ENCODE measurements at regions not wholly inside any gene's neighbourhood (a gene's known extent, or its start where the extent isn't known, plus 50 kb on each side); places are given as distances from the start of the nearest gene placed in this dataset.
A peak's percentile ranks its signal among the peaks of the same experiment; 100 is the strongest.
"Not testable (repeated sequence)": the region's sequence is repeated elsewhere in the genome, so short reads cannot be mapped to it uniquely, and the experiment has no call there.

DNA sequence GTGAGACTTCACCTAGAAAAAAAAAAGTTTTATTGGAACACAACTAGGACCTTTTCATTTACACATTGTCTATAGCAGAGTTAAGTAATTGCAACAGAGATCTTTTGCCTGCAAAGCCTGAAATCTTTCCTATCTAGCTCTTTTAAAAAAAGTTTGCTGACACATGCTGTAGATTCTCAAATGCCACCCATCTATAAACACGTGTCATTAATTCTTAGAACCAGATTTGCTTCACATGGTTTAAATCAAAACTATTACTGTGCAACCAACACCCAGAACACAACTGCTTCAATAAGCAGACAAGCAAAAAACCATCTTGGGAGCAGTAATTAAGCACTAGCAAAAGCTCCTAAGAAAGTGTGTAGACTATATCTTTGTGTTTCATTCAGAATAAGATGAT, 55.0 kb downstream of the OXSM start:
- DNase-seq, result no peak

DNA sequence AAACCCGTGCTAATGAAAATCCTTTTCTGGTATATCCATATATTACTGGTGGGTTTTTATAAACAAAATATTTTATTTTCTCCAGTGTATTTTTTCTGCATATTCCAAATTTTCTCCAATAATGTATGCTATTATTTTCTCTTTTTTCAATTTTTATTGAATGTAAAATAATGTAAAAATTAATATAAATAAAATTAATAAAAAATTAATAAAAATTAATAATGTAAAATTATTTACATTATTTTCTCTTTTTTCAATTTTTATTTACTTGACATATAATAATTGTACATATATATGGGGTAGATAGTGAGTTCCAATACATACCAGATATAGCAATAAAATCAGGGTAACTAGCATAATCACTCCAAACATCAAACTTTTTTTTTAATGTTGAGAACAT, 56.4 kb downstream of the OXSM start:
- no peak for DNase-seq

GRCh38 chr3:25849091-25849490, 59.2 kb downstream of the OXSM start:
- no peak for DNase-seq

- DNase-seq, result no peak
These were observed 59.9 kb downstream of the OXSM start for GRCh38 chr3:25849641-25850385.

DNA sequence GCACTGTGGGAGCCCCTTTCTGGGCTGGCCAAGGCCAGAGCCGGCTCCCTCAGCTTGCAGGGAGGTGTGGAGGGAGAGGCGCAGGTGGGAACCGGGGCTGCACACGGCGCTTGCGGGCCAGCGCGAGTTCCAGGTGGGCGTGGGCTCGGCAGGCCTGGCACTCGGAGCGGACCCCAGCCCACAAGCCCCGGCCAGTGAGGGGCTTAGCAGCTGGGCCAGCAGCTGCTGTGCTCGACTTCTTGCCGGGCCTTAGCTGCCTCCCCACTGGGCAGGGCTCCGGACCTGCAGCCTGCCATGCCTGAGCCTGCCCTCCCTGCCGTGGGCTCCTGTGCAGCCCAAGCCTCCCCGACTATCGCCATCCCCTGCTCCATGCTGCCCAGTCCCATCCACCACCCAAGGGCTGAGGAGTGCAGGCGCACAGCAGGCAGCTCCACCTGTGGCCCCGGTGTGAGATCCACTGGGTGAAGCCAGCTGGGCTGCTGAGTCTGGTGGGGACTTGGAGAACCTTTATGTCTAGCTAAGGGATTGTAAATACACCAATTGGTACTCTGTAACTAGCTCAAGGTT, 61.9 kb downstream of the OXSM start:
- DNase-seq, result not testable (repeated sequence)

GRCh38 chr3:25854214-25854613, 64.3 kb downstream of the OXSM start:
- no peak for DNase-seq

DNA sequence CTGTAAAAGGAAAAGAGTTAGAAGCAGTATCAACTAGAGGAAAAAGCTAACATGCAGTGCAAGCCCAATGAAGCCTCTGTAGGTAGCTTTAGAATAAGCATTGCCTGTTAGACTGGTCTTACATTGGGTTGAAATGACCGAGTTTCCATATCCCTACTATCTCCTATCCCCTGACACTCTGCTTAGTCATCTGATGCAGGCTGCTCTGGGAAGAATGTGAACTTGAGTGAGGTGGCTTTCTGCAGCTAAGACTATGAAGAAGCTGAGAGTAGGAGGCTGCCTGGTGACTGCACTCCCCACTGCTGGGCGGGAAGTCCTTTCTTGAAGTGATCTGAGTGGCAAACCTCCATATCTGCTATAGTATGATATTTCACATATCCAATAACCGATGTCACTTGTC, 64.7 kb downstream of the OXSM start:
- DNase-seq, result no peak

- DNase-seq, result no peak
These were observed 65.4 kb downstream of the OXSM start for GRCh38 chr3:25855266-25855784.

- DNase-seq, result peak; percentile 25
These were observed 67.1 kb downstream of the OXSM start for GRCh38 chr3:25856902-25857518.

- DNase-seq, result no peak
These were observed 71.7 kb downstream of the OXSM start for GRCh38 chr3:25861566-25861965.

GRCh38 chr3:25863011-25863415, 73.1 kb downstream of the OXSM start:
- DNase-seq, result no peak

DNA sequence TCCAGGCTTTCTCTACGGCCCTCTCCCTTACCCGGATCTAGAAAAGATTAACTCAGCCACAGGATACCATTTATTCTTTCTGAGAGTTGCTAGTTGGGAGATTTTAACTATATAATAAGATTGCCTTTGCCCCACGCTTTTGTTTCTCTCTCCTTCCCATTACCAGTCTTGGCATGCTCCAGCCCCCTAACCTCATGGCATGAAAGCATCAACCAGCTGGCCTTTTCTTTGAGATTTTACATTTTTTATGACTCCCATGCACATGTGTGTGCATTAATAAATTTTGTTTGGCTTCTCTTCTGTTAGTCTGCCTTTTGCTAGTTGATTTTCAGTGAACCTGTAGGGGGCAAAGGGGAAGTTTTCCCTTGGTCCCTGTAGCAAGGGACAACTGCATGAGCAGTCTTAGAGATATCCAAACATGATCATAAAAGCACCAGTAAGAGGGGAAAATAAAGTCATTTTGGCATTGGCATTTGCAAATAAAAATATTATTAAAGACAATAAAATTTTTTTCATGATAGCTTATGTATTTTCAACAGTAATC, 73.6 kb downstream of the OXSM start:
- no peak for DNase-seq

DNA sequence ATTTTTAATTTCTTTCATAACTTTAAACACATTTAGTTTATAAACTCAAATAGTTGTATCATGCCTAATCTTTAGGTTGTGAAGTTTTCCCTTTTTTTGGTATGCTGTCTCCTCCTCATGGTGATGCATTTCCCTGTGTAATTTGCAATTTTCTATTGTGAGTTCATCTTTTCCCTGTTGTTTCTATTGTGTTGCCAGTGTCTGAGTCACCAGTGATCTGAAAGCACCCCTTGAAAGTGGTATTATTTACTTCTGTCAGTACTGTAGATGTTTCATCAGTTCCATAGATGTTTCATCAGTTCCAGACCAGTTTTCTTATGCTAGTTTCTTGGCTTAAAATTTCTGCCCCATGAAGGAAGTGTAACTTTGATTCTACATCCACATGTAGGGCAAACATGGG, 80.6 kb downstream of the OXSM start:
- DNase-seq, result no peak

GRCh38 chr3:25872200-25872877, 82.4 kb downstream of the OXSM start:
- DNase-seq, result no peak

- DNase-seq, result no peak
These were observed 93.6 kb downstream of the OXSM start for GRCh38 chr3:25883492-25883891.

- DNase-seq, result no peak
These were observed 95.1 kb downstream of the OXSM start for GRCh38 chr3:25884981-25885380.

- DNase-seq, result no peak
These were observed 95.7 kb downstream of the OXSM start for GRCh38 chr3:25885544-25885943.

DNA sequence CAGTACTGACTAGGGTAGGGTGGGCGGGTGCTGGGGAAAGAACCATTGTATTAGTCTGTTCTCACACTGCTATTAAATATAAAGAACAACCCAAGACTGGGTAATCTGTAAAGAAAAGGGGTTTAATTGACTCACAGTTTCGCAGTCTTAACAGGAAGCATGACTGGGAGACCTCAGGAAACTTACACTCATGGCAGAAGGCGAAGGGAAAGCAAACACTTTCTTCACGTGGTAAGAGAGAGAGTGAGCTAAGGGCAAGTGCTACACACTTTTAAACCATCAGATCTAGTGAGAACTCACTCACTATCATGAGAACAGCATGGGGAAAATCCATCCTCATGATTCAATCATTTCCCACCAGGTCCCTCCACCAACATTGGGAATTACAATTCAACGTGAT, 98.0 kb downstream of the OXSM start:
- DNase-seq, result no peak

DNA sequence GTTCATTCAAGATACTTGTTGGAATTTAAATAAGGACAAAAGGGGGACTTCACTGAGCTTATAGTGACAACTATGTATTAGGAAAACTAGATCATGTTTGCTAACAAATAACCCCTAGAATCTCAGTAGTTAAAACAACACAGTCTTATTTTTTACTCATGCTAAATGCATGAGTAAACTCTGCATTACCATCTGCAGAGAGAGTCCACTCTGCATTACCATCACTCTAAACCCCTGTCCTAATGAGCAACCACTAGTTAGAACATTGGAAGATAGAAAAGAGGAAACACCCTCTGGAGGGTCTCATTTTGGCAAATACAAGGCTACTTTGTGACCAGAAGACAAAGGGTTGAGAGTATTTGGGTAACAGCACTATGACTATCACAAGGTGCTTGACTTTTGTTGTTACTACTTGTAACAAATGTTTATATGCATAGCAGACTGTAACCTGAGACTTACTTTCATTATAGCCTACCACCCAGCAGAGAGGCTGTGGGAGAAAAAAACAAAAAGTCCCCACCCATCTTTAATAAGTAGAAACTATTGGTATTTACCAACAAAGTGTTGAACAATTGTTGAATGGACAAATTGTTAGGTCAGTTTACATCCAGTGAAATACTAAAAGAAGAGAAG, 99.1 kb downstream of the OXSM start:
- no peak for DNase-seq

- no peak for DNase-seq
These were observed 99.6 kb downstream of the OXSM start for GRCh38 chr3:25889525-25889917.

DNA sequence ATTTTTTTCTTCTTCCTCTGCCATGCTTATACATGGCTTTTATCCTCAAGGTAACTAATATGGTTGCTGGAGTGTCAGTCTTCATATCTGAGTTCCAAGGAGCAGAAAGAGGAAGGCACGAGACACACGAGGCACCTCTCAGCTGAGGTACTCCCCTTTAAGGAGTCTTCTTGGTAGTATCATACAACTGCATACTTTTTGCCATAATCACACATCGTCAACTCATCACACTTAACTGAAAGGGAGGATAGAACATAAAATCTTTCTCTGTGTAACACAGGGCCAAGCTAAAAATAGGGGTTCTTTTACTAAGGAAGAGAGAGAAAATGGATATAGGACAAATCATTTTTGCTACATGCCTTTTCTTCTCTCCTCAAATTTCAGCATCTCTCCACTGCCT, 104.2 kb downstream of the OXSM start:
- no peak for DNase-seq

DNA sequence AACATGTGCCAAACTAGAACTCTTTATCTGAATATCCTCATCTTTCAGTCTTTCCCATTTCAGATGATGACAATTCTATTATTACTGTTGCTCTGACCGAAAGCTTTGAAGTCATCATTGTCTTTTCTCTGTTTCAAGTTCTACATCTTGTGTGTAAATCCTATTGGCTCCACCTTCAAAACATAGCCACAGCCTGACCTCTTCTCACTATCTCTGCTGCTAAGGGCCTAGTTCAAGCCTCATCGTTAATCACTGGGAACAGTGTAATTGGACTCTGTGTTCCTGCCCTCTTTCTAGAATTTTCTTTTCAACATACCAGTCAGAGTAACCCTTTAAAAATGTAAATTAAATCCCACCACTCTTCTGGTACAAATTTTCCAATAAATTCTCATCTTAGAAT, 105.1 kb downstream of the OXSM start:
- no peak for DNase-seq

DNA sequence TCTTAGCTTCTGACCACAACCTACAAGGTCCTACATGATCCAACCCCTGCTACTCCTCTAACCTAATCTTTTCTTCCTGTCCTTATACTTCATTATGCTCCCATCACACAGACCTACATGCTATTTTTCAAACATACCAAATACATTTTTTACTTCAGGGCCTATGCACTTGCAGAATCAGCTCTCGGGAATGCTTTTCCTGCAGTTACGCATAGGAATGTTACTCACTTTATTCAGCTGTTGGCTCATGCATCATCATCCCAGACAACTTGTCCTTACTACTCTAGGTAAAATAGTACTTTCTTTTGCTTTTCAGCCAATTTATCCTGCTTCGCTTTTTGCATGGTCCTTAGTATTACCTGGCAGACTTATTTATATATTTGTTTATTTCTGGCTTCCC, 105.6 kb downstream of the OXSM start:
- no peak for DNase-seq
